CD4-positive, alpha-beta T cell treated with Interleukin-4 for 4 hours (primary cell): ENCODE measurements at regions not wholly inside any gene's neighbourhood (a gene's known extent, or its start where the extent isn't known, plus 50 kb on each side); places are given as distances from the start of the nearest gene placed in this dataset.

ENCODE experiments used
- DNase-seq: peaks from one replicate; pipeline ENCODE4 v3.0.0-alpha.2; 2020

DNA sequence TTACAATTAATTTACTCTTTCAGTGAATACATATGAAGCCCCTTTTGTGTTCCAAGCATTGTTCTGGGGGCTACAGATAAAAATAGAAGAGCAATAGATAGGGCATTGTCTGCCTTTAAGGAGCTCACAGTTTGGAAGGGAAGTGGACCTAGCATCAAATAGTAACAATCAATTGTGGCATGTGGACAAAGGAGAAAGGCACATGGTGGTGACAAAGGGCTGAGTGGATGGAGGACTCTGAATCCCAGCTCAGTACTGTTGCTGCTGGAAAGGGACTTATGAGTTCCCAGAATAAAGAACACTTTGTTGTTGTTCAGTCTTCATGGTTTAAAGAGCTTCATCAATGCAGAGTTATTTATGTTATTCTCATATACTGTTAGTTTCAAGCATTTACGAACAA lies 217.7 kb downstream of the HRH4 start:
- DNase-seq: no peak

DNA sequence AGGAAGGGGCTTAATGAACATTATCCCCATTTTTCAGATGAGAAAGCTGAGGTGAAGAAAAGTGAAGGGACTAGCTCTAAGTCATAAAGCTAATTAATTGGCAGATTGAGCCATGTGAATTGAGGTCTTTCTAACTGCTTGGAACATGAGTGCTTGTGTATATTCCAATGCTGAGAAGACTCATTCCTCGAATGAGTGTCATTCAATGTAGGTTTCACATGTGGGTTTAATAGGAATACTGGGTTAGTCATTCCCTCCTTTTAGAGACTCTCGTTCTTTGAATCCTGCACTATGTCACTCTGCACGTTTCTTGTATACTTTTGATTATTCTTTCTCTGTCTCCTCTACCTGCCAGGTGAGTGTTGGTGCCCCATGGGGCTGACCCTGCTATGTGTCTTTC lies 218.2 kb downstream of the HRH4 start:
- no peak for DNase-seq

DNA sequence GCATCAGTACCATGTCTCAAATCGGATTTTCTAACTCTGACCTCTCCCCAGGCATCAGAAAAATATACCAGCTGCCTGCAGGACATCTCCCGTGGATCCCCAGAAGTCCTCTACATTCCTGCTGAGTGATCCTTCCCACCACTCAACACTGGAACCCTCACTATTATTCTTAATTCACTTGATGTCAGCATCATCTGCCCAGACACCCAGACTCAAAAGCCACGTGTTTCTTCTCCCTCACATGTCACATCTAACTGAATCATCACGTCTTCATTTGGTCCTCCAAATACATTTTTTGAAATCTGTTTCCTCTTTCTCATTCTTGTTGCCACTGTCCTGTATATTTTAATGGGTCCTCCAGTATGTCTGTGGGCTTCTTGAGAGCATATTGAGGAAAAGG lies 218.6 kb downstream of the HRH4 start:
- no peak for DNase-seq

DNA sequence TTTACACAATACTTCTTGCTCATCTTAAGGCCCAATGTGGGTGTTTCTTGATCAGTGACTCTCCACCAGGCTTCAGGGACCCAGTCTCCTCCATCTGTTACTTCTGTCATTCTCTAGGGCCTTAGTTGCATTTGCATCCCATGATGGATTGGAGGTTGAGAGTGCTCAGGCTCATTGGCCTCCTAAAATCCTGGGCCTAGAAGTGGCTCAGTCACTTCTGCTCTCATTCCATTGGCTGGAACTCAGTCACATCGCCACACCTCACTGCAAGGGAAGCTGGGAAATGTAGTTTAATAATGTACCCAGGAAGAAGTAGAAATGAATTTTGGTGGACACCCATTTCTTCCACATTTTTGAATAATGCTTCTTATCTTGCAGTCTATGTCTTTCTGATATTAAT lies 223.5 kb downstream of the HRH4 start:
- DNase-seq: no peak

DNA sequence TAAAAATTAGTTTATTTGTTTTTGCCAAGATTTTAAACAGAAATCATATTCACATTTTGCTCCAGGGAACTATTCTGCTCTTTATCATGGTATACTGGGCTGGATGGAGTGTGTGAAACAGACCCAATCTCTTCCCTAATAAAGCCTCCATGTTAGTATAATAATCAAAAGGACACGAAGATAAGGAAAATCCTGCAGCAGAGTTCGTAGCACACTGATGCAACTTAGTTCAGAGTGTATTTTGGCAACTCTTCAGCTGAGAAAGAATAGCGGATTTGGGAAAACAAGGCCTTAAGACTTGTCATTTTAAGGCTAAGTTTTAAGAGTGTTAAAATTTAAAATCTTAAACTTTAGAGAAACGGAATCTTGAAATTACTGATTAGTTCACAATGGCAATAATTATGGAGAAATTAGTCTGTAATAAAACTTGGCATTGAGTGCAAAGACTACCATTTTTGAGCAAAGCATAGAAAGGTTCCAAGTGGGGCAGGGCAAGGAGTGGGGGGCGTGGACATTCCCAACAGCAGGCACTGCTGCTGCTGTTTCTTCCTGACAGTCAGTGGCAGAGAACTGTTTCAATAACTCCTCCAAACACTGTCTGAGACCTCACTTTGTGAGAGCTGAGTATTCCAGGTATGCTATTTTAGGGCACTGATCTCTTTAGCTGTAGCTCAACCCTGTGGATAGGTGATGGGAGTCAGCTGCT lies 225.0 kb downstream of the HRH4 start:
- no peak for DNase-seq

DNA sequence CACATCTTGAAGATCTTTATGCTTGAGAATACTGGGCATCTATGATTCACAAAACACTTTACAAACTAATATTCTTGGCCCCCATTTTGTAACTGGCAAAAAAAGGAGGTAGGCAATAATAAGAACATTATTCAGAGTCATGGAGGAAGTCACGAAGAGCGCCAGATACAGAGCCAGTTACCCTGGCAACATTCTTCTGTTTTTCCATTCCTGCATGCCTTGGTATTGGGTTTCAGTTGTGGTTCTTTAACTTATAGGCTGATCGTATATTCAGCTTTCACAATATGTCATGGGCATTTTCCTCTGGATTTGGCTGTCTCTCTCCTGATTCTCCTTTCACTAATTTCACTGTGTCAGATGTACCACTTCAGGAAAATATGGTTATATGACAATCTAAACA lies 234.7 kb downstream of the HRH4 start:
- no peak for DNase-seq

DNA sequence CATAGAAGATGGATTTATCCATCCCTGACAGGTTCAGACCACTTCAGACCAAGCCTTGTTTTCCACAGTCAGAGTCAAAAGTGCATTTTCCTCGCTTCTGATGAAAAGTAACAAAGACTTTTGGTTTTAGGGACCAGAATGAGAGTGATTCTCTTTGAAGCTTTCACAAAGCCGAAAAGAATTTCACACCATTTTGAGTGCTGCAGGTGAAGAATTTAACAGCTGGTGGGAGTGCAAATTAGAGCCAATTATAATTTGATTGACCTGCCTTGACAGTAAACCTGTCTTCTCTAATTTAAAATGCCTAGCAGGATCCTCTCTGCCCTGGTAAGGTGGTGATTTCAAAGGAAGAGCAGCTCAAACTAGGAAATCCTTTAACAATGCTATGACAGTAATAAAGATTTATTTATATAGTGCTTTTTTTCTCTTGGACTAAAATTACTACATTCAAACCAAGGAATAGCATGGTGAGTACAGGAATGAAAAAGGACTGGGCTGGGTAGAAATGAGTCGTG lies 241.6 kb downstream of the HRH4 start:
- no peak for DNase-seq

DNA sequence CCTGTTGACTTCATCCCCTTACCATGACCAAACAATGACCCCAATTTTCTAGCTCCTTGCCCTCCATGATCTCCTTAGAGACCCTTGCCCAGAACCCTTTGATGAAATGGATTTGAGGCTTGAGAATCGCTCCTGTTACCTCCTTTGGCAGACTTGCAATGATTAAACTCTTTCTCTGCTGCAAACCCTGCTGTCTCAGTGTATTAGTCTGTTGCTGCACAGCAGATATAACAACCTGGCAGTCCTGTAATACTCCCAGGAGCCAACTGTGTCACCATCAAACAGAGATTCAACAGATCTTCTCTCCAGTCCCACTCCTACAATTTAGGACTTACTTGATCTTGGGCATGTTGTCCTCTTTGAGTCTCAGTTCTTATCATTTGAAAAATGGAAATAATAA lies 242.9 kb downstream of the HRH4 start:
- DNase-seq: no peak

DNA sequence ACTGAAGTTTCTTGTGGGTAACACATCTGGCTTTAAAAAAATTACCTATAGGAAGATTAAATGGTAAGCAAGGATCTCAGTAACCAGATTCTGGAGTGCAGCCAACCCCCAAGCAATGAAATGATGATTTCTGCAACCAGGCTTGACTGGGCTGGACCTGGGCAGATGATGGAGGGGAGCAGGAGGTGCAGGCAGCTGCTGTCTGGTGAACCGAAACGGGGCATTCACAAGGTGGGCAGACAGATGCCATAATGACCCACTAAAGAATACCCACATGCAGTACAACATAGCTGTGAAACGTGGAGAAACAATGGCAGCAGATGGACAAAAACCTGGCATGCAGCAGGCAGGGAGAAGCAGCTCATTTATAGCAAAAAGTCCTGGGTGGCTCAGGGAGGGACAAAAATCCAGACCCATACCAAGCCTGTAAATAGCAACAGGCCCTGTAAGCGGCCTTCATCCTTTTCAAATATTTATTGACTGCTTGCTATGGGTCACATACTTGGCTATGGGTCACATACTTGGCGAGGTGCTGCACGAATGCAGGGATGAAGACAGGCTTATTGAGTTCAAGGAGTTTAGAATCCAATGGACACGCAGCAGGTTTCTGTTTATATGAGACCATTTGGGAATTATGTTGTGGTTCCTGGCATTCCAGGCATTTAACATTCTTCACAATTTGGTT lies 244.7 kb downstream of the HRH4 start:
- DNase-seq: no peak

DNA sequence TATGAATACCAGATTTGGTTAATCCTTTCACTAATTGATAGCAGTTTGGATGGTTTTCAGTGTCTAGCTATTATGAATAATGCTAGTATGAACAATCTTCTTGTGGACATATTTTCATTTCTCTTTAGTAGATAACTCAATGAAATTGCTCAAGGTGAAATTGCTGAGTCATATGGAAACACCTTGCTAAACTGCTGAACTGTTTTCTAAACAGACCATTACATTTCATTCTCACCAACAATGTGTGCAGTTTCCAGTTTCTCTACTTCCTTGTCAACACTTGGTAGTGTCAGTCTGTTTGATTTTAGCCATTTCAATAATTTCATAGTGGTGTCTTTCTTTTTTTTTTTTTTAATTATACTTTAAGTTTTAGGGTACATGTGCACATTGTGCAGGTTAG lies 250.0 kb downstream of the HRH4 start:
- no peak for DNase-seq

DNA sequence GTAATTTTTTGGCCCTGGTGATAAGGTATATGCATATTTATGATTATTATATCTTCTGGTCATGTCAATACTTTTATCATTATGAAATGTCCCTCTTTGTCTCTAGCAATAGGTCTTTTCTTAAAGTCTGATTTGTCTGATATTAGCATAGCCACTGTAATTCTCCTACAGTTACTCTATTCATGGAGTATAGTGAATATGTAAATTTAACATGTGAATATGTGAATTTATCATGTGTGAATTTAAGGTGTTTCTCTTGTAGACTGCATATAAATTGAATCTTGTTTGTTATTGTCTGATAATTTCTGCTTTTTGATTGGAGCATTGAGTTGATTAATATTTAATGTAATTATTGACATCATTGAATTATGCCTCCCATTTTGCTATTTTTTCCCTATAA lies 259.4 kb downstream of the HRH4 start:
- no peak for DNase-seq

DNA sequence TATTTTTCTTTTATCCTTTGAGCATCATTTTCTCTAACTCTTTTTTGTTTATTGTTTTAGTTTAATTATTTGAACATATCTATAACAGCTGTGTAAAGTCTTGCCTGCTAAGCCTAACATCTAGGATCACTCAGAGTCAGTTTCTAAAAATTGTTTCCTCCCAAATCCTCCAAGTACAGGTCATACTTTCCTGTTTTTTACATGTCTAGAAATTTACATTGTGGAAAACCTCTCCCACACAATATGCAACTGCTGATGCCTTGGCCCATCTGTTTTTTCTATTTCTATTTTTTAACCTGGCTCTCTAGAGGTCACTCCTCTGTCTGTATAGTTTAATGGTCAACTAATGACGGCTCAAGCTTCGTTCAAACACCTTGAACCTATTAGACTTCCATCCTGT lies 261.0 kb downstream of the HRH4 start:
- DNase-seq: no peak

DNA sequence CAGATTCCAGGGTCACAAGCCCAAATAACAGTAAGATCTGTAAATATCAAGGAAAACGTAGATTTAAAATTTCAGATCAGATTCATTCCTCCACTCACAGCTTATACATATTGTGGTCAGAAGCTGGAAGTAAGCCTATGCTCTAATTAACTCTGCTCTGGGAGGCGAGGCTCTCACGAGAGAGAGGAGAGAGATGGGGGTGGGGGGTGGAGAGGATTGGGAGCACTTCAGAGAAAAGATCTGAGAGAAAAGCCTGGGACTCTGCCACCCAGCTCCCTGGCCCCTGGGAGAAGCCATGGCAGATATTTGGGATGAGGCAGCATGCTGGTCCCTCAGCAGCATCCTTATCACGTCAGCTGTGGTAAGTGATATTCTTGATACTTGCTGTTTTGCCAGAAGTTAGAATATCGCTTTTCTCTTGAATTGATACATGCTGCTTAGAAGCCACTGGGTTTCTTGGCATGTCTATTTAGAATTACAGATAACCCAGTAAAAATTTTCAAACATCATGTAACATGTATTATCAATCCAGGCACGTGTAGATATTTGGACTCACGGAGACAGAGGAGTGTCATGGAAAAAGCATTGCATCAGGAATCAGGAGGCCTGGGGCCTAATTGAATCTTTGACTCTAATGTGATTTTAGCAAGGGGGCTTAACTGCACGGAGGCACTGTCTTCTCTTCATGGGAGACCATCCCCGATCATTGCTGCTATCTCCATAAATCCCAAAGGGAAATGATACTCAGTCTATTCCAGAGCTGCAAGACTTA lies 265.4 kb downstream of the HRH4 start:
- DNase-seq: no peak

DNA sequence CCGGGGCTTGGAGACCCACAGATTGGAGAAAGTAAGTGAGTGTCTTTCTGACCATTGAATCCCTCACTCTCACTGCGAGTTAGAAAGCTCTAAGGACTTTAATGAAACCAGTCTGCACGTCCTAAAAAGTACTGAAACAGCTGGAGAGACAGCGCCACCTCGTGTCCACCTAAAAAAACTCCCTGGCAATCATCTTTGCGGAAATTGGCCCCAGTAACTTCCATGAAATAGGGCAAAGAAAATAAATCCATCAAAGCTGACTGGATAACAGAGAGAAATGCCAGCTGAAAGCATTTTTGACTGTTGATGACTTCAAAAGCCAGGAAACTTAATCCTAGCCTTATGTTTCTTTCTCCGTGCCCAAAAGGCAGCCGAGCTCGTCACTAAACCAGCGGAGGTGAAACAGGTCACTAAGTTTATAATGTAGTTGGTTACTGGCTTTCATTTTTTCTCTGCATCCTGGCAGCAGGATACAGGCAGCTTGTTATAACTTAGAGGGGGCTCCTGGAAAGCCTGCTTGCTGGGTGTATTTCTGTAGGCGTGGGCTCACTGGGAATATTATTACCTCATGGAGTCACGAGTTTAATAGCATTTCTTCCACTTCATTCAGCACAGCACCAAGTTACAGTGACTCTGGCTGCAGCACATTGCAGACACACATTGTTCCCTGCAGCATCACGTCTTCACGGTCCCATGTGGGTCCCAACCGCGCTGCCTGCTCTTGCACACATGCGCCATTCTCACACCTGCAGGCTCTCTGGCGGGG lies 266.5 kb downstream of the HRH4 start:
- DNase-seq: peak; percentile 46

DNA sequence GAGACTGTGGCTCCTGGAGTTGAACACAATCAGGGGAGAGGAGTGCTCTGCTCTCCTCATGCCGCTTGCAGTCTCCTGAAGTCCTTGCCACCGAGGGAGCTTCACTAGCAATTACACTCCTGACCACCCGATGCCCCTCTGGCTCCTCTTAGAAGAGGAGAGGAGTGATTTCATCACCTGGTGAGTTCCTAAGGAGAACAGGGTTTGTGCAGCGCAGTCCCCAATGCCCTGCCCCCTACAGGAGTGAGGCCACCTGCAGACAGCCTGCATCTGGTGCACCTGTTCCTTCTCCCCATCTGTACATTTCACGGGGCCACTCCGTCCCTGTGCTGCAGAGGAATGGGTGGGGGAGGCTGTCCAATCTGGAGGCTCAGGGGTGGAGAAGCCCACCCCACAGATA lies 267.2 kb downstream of the HRH4 start:
- DNase-seq: no peak

DNA sequence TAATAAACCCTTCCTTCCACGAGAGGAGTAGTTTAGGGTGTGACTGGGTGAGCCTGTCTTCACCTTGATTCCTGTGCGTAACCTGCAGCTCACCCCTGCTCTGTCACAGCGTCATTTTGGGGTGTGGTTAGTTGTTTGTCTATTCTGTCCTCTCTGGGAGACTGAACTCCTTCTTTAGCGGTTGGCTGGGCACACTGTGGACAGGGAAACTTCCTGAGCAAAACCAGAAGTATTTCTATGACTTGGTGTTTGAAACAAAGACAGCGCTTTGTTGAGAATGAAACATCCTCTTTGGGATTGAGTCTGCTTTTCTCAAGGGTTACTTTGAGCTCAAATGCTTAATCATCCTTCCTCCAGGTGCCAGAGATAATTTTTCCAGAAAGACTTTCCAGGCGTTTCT lies 270.7 kb downstream of the HRH4 start:
- DNase-seq: no peak

DNA sequence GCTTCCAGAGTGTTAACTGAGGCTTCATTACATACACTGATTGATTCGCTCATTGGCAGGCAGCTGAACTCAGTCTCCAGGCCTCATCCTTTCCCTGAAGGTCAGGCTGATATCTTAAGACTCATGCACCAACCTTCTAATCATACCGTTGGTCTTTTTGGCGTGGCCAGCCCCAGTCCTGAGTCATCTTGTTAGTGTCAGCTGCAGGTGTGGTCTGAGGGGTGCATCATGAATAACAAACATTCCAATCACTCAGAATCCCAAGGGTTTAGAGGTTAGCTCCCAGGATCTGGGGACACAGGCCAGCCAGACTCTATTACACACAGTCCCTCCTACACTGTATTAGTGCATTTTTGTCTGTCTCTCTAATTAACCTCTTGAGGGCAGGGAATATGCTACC lies 271.5 kb downstream of the HRH4 start:
- DNase-seq: no peak

DNA sequence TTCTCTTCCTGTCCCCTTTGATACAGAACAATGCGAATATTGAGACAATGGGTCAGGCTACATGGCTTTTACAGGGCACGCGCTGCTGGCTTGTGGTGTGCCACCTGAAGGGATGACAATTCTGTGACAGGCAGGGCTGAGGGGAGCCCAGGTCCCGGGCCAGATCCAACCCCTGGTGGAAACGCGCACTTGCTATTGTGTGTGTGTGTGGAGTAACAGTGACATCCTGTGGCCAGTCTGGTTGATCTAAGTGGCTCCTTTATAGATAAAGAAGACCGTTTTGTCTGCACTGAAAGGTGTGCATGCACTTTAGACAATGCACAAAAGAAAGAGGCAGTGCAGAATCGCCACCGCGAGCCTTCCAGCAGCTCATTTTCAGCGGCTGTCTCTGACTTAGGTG lies 273.6 kb downstream of the HRH4 start:
- no peak for DNase-seq

DNA sequence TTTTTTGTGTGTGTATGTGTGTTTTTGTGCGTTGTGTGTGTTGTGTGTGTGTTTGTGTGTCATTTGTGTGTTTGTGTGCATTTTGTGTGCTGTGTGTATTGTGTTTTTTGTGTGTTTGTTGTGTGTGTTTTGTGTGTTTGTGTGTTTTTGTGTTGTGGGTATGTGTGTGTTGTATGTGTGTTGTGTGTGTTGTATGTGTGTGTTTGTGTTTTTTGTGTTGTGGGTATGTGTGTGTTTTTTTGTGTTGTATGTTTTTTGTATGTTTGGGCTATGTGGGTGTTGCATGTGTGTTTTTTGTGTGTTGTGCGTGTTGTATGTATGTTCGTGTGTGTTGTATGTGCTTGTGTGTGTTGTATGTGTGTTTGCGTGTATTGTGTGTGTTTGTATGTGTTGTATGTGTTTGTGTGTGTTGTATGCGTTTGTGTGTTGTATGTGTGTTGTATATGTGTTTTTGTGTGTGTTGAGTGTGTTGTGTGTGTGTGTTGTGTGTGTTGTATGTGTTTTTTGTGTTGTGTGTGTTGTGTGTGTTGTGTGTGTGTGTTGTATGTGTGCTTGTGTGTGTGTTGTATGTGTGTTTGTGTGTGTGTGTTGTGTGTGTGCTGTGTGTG lies 275.3 kb downstream of the HRH4 start:
- no peak for DNase-seq

DNA sequence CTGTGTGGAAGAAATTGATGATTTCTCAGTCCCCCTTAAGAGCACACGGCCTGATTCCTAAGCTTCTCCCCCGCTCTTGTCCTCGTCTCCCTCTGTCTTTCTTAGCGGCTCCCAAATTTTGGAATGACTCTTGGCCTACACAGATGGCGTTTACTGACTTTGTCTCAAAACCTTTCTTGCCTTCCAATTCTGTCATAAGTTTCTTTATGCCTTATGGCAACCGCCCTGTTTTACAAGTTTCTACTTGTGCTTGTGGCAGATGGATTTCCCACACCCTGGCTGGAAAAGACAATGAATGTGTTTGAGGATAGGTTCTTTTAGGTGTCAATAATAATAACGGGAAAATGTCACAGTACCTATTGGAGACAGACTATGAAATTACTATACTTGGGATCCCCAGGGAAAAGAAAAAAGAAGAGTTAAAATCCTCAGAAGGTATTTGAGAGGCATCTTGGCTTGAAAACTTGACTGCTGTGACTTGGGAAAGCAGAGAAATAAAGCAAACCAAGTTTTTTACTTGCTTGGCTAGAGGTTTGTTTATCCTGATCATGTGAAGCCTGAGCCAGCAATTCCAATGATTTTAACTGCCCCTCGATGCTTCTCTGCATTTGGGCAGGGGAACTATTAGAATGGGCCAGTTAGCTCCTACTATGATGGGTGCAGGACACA lies 276.4 kb downstream of the HRH4 start:
- no peak for DNase-seq

DNA sequence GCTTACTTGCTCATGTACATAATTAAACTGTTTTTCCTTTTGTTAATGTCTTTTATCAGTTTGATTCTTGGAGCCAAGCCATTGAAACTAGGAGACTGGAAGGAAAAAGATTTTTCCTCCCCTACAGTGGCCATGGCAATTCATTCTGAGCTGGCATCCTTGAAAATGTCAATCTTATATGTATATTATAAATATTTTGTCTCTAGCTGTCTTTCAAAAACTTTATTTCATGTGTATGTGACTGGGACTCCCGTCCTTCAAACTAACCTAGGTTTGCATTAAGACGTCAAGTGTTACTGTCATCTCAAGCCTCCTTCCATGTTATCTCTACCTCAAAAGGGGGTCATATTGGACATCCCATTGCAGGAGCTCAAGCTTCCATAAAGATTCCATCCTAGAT lies 280.4 kb downstream of the HRH4 start:
- DNase-seq: no peak

DNA sequence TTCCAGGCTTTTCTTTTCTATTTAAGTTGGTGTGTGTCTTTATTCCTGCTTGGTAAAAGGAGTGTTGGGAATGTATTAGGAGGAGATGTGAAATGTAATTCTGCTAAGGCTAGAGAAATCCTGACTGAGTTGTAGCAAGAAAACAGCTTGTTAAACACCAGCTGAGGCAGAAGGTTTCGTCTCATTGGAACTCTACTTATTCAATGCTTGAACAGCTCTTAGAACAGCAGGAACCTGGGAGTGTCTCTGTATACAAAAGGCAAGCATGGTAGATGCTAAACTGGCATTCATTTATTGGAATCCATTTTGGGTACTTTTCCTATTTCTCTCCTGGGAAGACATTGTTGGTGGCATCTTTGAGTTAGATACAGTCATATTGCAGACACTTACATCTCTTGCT lies 280.9 kb downstream of the HRH4 start:
- DNase-seq: no peak
